MM.1S (cell line): ENCODE measurements at regions not wholly inside any gene's neighbourhood (a gene's known extent, or its start where the extent isn't known, plus 50 kb on each side); places are given as distances from the start of the nearest gene placed in this dataset.
A peak's percentile ranks its signal among the peaks of the same experiment; 100 is the strongest.

Source experiments
- DNase-seq: peaks from one replicate; pipeline ENCODE4 v3.0.0-alpha.2; 2015
- H2AFZ ChIP-seq: fragments of 300-600 bp; sonication (generic); 2 replicates; pipeline ENCODE4 v1.6.0; 2016; ENCODE audit warnings: antibody characterized with exemption, low read length
- H3F3A ChIP-seq: fragments of 300-600 bp; sonication (generic); 2 replicates; pipeline ENCODE4 v1.6.1; 2016; ENCODE audit warnings: mild to moderate bottlenecking, antibody characterized with exemption, low read length, moderate library complexity, mixed read lengths; ENCODE audit not compliant: insufficient read depth
- H3K27ac ChIP-seq: fragments of 300-600 bp; sonication (generic); 2 replicates; pipeline ENCODE4 v1.5.1; 2016; ENCODE audit warnings: mild to moderate bottlenecking, low read length
- H3K27me3 ChIP-seq: fragments of 300-600 bp; sonication (generic); replicated peaks from 2 replicates; pipeline ENCODE4 v1.6.0; 2016; ENCODE audit warnings: low read length; ENCODE audit not compliant: insufficient read depth
- H3K36me3 ChIP-seq: fragments of 300-600 bp; sonication (generic); replicated peaks from 2 replicates; pipeline ENCODE4 v1.6.1; 2016; ENCODE audit warnings: mild to moderate bottlenecking, low read length, mixed read lengths; ENCODE audit not compliant: insufficient read depth
- H3K4me1 ChIP-seq: fragments of 300-600 bp; sonication (generic); 2 replicates; pipeline ENCODE4 v1.6.1; 2016; ENCODE audit warnings: low read length, mixed read lengths
- H3K4me2 ChIP-seq: fragments of 300-600 bp; sonication (generic); 2 replicates; pipeline ENCODE4 v1.6.0; 2016; ENCODE audit warnings: low read depth, low read length
- H3K4me3 ChIP-seq: fragments of 300-600 bp; sonication (generic); 2 replicates; pipeline ENCODE4 v1.5.1; 2016; ENCODE audit warnings: low read length, mixed read lengths
- H3K79me2 ChIP-seq: fragments of 300-600 bp; sonication (generic); 2 replicates; pipeline ENCODE4 v1.6.1; 2016; ENCODE audit warnings: mixed run types, low read length, mixed read lengths
- H3K9ac ChIP-seq: fragments of 300-600 bp; sonication (generic); 2 replicates; pipeline ENCODE4 v1.6.1; 2016; ENCODE audit warnings: low read length, mixed read lengths
- H3K9me2 ChIP-seq: fragments of 300-600 bp; sonication (generic); replicated peaks from 2 replicates; pipeline ENCODE4 v1.6.1; 2016; ENCODE audit warnings: mild to moderate bottlenecking, low read length, mixed read lengths; ENCODE audit not compliant: insufficient read depth
- H3K9me3 ChIP-seq: fragments of 300-600 bp; sonication (generic); replicated peaks from 2 replicates; pipeline ENCODE4 v1.6.1; 2016; ENCODE audit warnings: mild to moderate bottlenecking, low read length, mixed read lengths; ENCODE audit not compliant: insufficient read depth
- H4K20me1 ChIP-seq: fragments of 300-600 bp; sonication (generic); 2 replicates; pipeline ENCODE4 v1.6.1; 2016; ENCODE audit warnings: mild to moderate bottlenecking, low read length, moderate library complexity, mixed read lengths; ENCODE audit not compliant: insufficient read depth
- CTCF ChIP-seq: fragments of 300-600 bp; sonication (generic); IDR thresholded peaks from 2 replicates; pipeline ENCODE4 v1.5.1; 2016; ENCODE audit warnings: antibody characterized with exemption, low read length, mixed read lengths
- EZH2 ChIP-seq: fragments of 300-600 bp; sonication (generic); optimal IDR thresholded peaks from 2 replicates; pipeline ENCODE3; 2017; ENCODE audit warnings: low read depth, mild to moderate bottlenecking, antibody characterized with exemption, low read length, mixed read lengths
- EZH2phosphoT487 ChIP-seq: fragments of 300-600 bp; sonication (generic); IDR thresholded peaks from 2 replicates; pipeline ENCODE4 v1.6.1; 2018; ENCODE audit warnings: antibody characterized with exemption, low read length

- peaks cover 20% of the 10 kb centered on the region for H3K4me1 ChIP-seq
- H3K79me2 ChIP-seq = no peaks in the 10 kb centered on the region
- no peak overlapping the region for H3K4me3 ChIP-seq
- H3K27ac ChIP-seq = peak overlapping the region; percentile 70; the same call in 1 of the 2 replicates
- H3K9ac ChIP-seq = no peak overlapping the region
- H3K27me3 ChIP-seq = no peaks in the 10 kb centered on the region
- H2AFZ ChIP-seq = no peak overlapping the region
- no peak for DNase-seq
- no peaks in the 10 kb centered on the region for H3K9me2 ChIP-seq
- no peak for TF ChIP-seq EZH2phosphoT487
- TF ChIP-seq EZH2 = no peak
- TF ChIP-seq CTCF = no peak
- H3K36me3 ChIP-seq = no peaks in the 10 kb centered on the region
- no peak overlapping the region for H3K4me2 ChIP-seq
- H3F3A ChIP-seq = no peaks in the 10 kb centered on the region
- H3K9me3 ChIP-seq = no peaks in the 10 kb centered on the region
- H4K20me1 ChIP-seq = no peaks in the 10 kb centered on the region
These were observed 239.0 kb upstream of the SSTR1 start for GRCh38 chr14:37968664-37969240.

- H2AFZ ChIP-seq = no peak overlapping the region
- H3K4me3 ChIP-seq = no peak overlapping the region
- peak overlapping the region; percentile 70; the same call in 1 of the 2 replicates for H3K27ac ChIP-seq
- H3K79me2 ChIP-seq = no peaks in the 10 kb centered on the region
- no peaks in the 10 kb centered on the region for H3K36me3 ChIP-seq
- no peak overlapping the region for H3K9ac ChIP-seq
- no peaks in the 10 kb centered on the region for H3F3A ChIP-seq
- H3K9me2 ChIP-seq = no peaks in the 10 kb centered on the region
- no peak for TF ChIP-seq EZH2phosphoT487
- TF ChIP-seq CTCF = no peak
- no peak for TF ChIP-seq EZH2
- DNase-seq = peak; percentile 90
- peak overlapping the region; percentile 29; the same call in 1 of the 2 replicates for H3K4me2 ChIP-seq
- H4K20me1 ChIP-seq = no peaks in the 10 kb centered on the region
- H3K9me3 ChIP-seq = no peaks in the 10 kb centered on the region
- no peaks in the 10 kb centered on the region for H3K27me3 ChIP-seq
- H3K4me1 ChIP-seq = peaks cover 20% of the 10 kb centered on the region
These were observed 238.2 kb upstream of the SSTR1 start for GRCh38 chr14:37969511-37969979.

GRCh38 chr14:37970696-37971095 is 237.0 kb upstream of the SSTR1 start:
- DNase-seq = no peak
- H3K36me3 ChIP-seq = no peaks in the 10 kb centered on the region
- no peak for TF ChIP-seq CTCF
- no peak for TF ChIP-seq EZH2phosphoT487

More at GRCh38 chr14:37970696-37971095, 237.0 kb upstream of the SSTR1 start:
- Histone ChIP-seq H3K79me2 (no peaks in the 10 kb centered on the region), H3K9me3 (no peaks in the 10 kb centered on the region), H3K27ac (no peak overlapping the region), H3K9me2 (no peaks in the 10 kb centered on the region), H2AFZ (no peak overlapping the region), H3K4me3 (no peak overlapping the region), H3K4me2 (no peak overlapping the region), H4K20me1 (no peaks in the 10 kb centered on the region), H3F3A (no peaks in the 10 kb centered on the region), H3K27me3 (no peaks in the 10 kb centered on the region), H3K4me1 (peaks cover 20% of the 10 kb centered on the region), H3K9ac (no peak overlapping the region)
